GM21825 (cell line): ENCODE measurements at regions not wholly inside any gene's neighbourhood (a gene's known extent, or its start where the extent isn't known, plus 50 kb on each side); places are given as distances from the start of the nearest gene placed in this dataset.

ENCODE experiments used
- ATAC-seq: cut with Tn5 transposase; IDR thresholded peaks from one replicate; pipeline ENCODE4 v1.9.1; 2021; ENCODE audit warnings: mild to moderate bottlenecking, moderate library complexity; ENCODE audit not compliant: unreplicated experiment

GRCh38 chr10:29011516-29011915, 277.4 kb upstream of the LYZL1 start:
- no peak for ATAC-seq

- ATAC-seq: no peak
Measured at GRCh38 chr10:29012926-29013554, 275.8 kb upstream of the LYZL1 start.

GRCh38 chr10:29021591-29021990, 267.3 kb upstream of the LYZL1 start:
- no peak for ATAC-seq

- no peak for ATAC-seq
Measured at GRCh38 chr10:29022513-29022912, 266.4 kb upstream of the LYZL1 start.

- no peak for ATAC-seq
Measured at GRCh38 chr10:29023678-29024077, 265.2 kb upstream of the LYZL1 start.

- ATAC-seq: no peak
Measured at GRCh38 chr10:29026065-29026797, 262.6 kb upstream of the LYZL1 start.

GRCh38 chr10:29026802-29027580, 261.9 kb upstream of the LYZL1 start:
- ATAC-seq: no peak

- no peak for ATAC-seq
Measured at GRCh38 chr10:29028486-29028885, 260.4 kb upstream of the LYZL1 start.

- ATAC-seq: no peak
Measured at GRCh38 chr10:29030900-29031299, 258.0 kb upstream of the LYZL1 start.

- no peak for ATAC-seq
Measured at GRCh38 chr10:29032169-29032568, 256.7 kb upstream of the LYZL1 start.

GRCh38 chr10:29033311-29033940, 255.4 kb upstream of the LYZL1 start:
- ATAC-seq: no peak

GRCh38 chr10:29034592-29034991, 254.3 kb upstream of the LYZL1 start:
- ATAC-seq: no peak

GRCh38 chr10:29035721-29036120, 253.1 kb upstream of the LYZL1 start:
- ATAC-seq: no peak

GRCh38 chr10:29037348-29038113, 251.3 kb upstream of the LYZL1 start:
- ATAC-seq: no peak

GRCh38 chr10:29039091-29039490, 249.8 kb upstream of the LYZL1 start:
- no peak for ATAC-seq

GRCh38 chr10:29039677-29040189, 249.1 kb upstream of the LYZL1 start:
- no peak for ATAC-seq

- no peak for ATAC-seq
Measured at GRCh38 chr10:29041616-29042015, 247.3 kb upstream of the LYZL1 start.

- ATAC-seq: no peak
Measured at GRCh38 chr10:29048506-29048905, 240.4 kb upstream of the LYZL1 start.

- no peak for ATAC-seq
Measured at GRCh38 chr10:29050081-29050480, 238.8 kb upstream of the LYZL1 start.

GRCh38 chr10:29055101-29055500, 233.8 kb upstream of the LYZL1 start:
- ATAC-seq: no peak
